ENCODE measurements at regions not wholly inside any gene's neighbourhood (a gene's known extent, or its start where the extent isn't known, plus 50 kb on each side); places are given as distances from the start of the nearest gene placed in this dataset.

GRCh38 chr1:63205776-63206175, 116.6 kb upstream of the FOXD3 start:
- TF ChIP-seq, protein P1, sequence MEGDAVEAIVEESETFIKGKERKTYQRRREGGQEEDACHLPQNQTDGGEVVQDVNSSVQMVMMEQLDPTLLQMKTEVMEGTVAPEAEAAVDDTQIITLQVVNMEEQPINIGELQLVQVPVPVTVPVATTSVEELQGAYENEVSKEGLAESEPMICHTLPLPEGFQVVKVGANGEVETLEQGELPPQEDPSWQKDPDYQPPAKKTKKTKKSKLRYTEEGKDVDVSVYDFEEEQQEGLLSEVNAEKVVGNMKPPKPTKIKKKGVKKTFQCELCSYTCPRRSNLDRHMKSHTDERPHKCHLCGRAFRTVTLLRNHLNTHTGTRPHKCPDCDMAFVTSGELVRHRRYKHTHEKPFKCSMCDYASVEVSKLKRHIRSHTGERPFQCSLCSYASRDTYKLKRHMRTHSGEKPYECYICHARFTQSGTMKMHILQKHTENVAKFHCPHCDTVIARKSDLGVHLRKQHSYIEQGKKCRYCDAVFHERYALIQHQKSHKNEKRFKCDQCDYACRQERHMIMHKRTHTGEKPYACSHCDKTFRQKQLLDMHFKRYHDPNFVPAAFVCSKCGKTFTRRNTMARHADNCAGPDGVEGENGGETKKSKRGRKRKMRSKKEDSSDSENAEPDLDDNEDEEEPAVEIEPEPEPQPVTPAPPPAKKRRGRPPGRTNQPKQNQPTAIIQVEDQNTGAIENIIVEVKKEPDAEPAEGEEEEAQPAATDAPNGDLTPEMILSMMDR (conservative IDR thresholded peaks at IDR 0.05; ENCODE audit: low read depth, low read length): no peak
- Histone ChIP-seq H4K20me1 (ENCODE audit: insufficient read depth) (no peaks in the 10 kb centered on the region), H3K4me2 (no peak overlapping the region), H3K4me1 (ENCODE audit: low read depth, poor library complexity, severe bottlenecking) (no peaks in the 10 kb centered on the region), H3K36me3 (ENCODE audit: insufficient read depth) (no peaks in the 10 kb centered on the region), H3K9ac (no peak overlapping the region), H2AFZ (ENCODE audit: low read depth) (no peak overlapping the region), H3K4me3 (IDR thresholded peaks at IDR 0.05; ENCODE audit: insufficient read depth, low read depth, low read length) (no peak overlapping the region), H3K27me3 (ENCODE audit: insufficient read depth, low read depth) (no peaks in the 10 kb centered on the region), H3K79me2 (ENCODE audit: insufficient read depth, low read depth) (no peaks in the 10 kb centered on the region), H3K27ac (no peak overlapping the region)

DNA sequence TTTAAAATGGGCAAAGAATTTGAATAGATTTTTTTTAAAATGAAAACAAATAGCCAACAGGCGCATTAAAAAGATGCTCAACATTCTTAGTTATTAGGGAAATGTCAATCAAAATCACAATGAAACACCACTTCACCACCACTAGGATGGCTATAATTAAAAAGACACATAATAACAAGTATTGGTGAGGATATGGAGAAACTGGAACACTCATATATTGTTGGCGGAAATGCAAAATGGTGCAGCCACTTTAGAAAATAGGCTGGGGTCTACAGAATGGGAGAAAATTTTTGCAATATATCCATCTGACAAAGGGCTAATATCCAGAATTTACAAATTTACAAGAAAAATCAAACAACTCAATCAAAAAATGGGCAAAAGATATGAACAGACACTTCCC, 107.8 kb upstream of the FOXD3 start:
- Histone ChIP-seq H2AFZ (ENCODE audit: low read depth) (no peak overlapping the region), H3K36me3 (ENCODE audit: insufficient read depth) (no peaks in the 10 kb centered on the region), H4K20me1 (ENCODE audit: insufficient read depth) (no peaks in the 10 kb centered on the region), H3K9ac (no peak overlapping the region), H3K79me2 (ENCODE audit: insufficient read depth, low read depth) (no peaks in the 10 kb centered on the region), H3K4me2 (no peak overlapping the region), H3K27ac (no peak overlapping the region), H3K4me1 (ENCODE audit: low read depth, poor library complexity, severe bottlenecking) (no peaks in the 10 kb centered on the region), H3K27me3 (ENCODE audit: insufficient read depth, low read depth) (no peaks in the 10 kb centered on the region), H3K4me3 (IDR thresholded peaks at IDR 0.05; ENCODE audit: insufficient read depth, low read depth, low read length) (no peak overlapping the region)
- TF ChIP-seq, protein P1 (conservative IDR thresholded peaks at IDR 0.05; ENCODE audit: low read depth, low read length): no peak

DNA sequence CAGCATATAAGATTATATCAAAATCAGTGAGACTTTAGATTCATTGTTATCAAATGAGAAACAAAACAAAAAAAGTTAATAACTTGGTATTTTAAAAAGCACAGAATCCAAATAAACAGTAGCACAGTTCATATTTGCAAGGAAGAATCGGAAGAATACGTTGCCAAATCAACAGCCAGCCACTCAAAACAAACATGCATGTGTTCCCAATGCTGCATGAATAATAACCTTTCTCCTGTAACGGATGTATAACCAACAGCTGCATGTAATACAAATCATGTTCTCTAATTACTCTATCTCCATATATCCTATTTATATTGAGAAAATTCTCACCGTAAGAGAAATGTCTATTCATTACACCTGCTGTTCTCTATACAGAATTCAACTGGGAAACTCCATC, 98.9 kb upstream of the FOXD3 start:
- H3K9ac ChIP-seq: no peak overlapping the region
- no peaks in the 10 kb centered on the region for H3K36me3 ChIP-seq (ENCODE audit: insufficient read depth)
- H3K27ac ChIP-seq: no peak overlapping the region
- H3K4me1 ChIP-seq (ENCODE audit: low read depth, poor library complexity, severe bottlenecking): no peaks in the 10 kb centered on the region
- H2AFZ ChIP-seq (ENCODE audit: low read depth): no peak overlapping the region
- H3K4me3 ChIP-seq (IDR thresholded peaks at IDR 0.05; ENCODE audit: insufficient read depth, low read depth, low read length): no peak overlapping the region
- H3K4me2 ChIP-seq: no peak overlapping the region
- TF ChIP-seq, protein P1 (conservative IDR thresholded peaks at IDR 0.05; ENCODE audit: low read depth, low read length): no peak
- H3K27me3 ChIP-seq (ENCODE audit: insufficient read depth, low read depth): no peaks in the 10 kb centered on the region
- H3K79me2 ChIP-seq (ENCODE audit: insufficient read depth, low read depth): no peaks in the 10 kb centered on the region
- H4K20me1 ChIP-seq (ENCODE audit: insufficient read depth): no peaks in the 10 kb centered on the region

- TF ChIP-seq, protein P1 (conservative IDR thresholded peaks at IDR 0.05; ENCODE audit: low read depth, low read length): no peak
- H3K27ac ChIP-seq: no peak overlapping the region
- H3K4me1 ChIP-seq (ENCODE audit: low read depth, poor library complexity, severe bottlenecking): no peaks in the 10 kb centered on the region
- no peaks in the 10 kb centered on the region for H3K36me3 ChIP-seq (ENCODE audit: insufficient read depth)
- no peaks in the 10 kb centered on the region for H3K79me2 ChIP-seq (ENCODE audit: insufficient read depth, low read depth)
- no peak overlapping the region for H2AFZ ChIP-seq (ENCODE audit: low read depth)
- H3K4me2 ChIP-seq: no peak overlapping the region
- H4K20me1 ChIP-seq (ENCODE audit: insufficient read depth): no peaks in the 10 kb centered on the region
- H3K9ac ChIP-seq: no peak overlapping the region
- no peaks in the 10 kb centered on the region for H3K27me3 ChIP-seq (ENCODE audit: insufficient read depth, low read depth)
- H3K4me3 ChIP-seq (IDR thresholded peaks at IDR 0.05; ENCODE audit: insufficient read depth, low read depth, low read length): no peak overlapping the region
Measured at GRCh38 chr1:63230722-63231121, 91.6 kb upstream of the FOXD3 start.

All from KMS-11 (cell line).